Ishikawa (cell line): ENCODE measurements at regions not wholly inside any gene's neighbourhood (a gene's known extent, or its start where the extent isn't known, plus 50 kb on each side); places are given as distances from the start of the nearest gene placed in this dataset.

Source experiments
- CREB1 ChIP-seq: IDR thresholded peaks from 2 replicates; pipeline ENCODE4 v1.6.1; 2012; ENCODE audit warnings: low read depth
- EGR1 ChIP-seq: IDR thresholded peaks from 2 replicates; pipeline ENCODE4 v1.6.1; 2012
- EP300 ChIP-seq: IDR thresholded peaks from 2 replicates; pipeline ENCODE4 v1.6.1; 2012; ENCODE audit warnings: borderline replicate concordance
- MAX ChIP-seq: IDR thresholded peaks from 2 replicates; pipeline ENCODE4 v1.6.1; 2012
- NFIC ChIP-seq: IDR thresholded peaks from 2 replicates; pipeline ENCODE4 v1.6.1; 2012
- RAD21 ChIP-seq: IDR thresholded peaks from 2 replicates; pipeline ENCODE4 v1.6.1; 2012; ENCODE audit warnings: low read depth
- TAF1 ChIP-seq: IDR thresholded peaks from 2 replicates; pipeline ENCODE4 v1.6.1; 2012; ENCODE audit warnings: low read depth, mild to moderate bottlenecking
- TCF12 ChIP-seq: IDR thresholded peaks from 2 replicates; pipeline ENCODE4 v1.6.1; 2012; ENCODE audit warnings: low read depth
- USF1 ChIP-seq: IDR thresholded peaks from 2 replicates; pipeline ENCODE4 v1.6.1; 2012
- YY1 ChIP-seq: IDR thresholded peaks from 2 replicates; pipeline ENCODE4 v1.6.1; 2012; ENCODE audit warnings: low read depth
- ZBTB7A ChIP-seq: IDR thresholded peaks from 2 replicates; pipeline ENCODE4 v1.6.1; 2012; ENCODE audit warnings: low read depth
- TF ChIP-seq, protein P1 (sequence below): IDR thresholded peaks from 2 replicates; pipeline ENCODE4 v1.6.1; 2012; ENCODE audit warnings: low read depth, mild to moderate bottlenecking

DNA sequence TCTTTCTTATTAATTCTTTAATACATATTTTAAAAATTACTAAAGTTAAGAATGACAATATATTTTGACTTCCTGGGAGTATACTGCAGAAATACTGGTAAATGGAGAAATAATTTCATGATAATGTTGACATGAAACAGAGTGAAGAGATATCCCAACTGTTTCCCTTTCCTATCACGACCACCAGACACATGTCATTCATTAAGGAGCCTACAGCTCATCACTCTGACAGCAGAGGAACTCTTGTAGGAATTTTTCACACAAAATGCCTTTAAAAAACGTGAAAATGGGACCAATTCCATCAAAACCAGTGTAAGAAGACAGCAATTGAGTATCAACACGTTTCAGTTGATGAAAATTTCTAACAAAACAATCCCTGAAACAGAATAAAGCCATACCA lies 172.9 kb upstream of the CPHXL start:
- TF ChIP-seq EP300 (no peak), TAF1 (no peak), USF1 (no peak), NFIC (no peak), RAD21 (no peak), MAX (no peak), TCF12 (no peak), ZBTB7A (no peak), YY1 (no peak), EGR1 (no peak), CREB1 (no peak)
- TF ChIP-seq, protein P1, sequence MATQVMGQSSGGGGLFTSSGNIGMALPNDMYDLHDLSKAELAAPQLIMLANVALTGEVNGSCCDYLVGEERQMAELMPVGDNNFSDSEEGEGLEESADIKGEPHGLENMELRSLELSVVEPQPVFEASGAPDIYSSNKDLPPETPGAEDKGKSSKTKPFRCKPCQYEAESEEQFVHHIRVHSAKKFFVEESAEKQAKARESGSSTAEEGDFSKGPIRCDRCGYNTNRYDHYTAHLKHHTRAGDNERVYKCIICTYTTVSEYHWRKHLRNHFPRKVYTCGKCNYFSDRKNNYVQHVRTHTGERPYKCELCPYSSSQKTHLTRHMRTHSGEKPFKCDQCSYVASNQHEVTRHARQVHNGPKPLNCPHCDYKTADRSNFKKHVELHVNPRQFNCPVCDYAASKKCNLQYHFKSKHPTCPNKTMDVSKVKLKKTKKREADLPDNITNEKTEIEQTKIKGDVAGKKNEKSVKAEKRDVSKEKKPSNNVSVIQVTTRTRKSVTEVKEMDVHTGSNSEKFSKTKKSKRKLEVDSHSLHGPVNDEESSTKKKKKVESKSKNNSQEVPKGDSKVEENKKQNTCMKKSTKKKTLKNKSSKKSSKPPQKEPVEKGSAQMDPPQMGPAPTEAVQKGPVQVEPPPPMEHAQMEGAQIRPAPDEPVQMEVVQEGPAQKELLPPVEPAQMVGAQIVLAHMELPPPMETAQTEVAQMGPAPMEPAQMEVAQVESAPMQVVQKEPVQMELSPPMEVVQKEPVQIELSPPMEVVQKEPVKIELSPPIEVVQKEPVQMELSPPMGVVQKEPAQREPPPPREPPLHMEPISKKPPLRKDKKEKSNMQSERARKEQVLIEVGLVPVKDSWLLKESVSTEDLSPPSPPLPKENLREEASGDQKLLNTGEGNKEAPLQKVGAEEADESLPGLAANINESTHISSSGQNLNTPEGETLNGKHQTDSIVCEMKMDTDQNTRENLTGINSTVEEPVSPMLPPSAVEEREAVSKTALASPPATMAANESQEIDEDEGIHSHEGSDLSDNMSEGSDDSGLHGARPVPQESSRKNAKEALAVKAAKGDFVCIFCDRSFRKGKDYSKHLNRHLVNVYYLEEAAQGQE: no peak
